ENCODE measurements at regions not wholly inside any gene's neighbourhood (a gene's known extent, or its start where the extent isn't known, plus 50 kb on each side); places are given as distances from the start of the nearest gene placed in this dataset.
"Not testable (repeated sequence)": the region's sequence is repeated elsewhere in the genome, so short reads cannot be mapped to it uniquely, and the experiment has no call there.

GRCh38 chr2:90105142-90105541, 1413.7 kb downstream of the RPIA start:
- TF ChIP-seq EP300 (IDR thresholded peaks at IDR 0.05) = not testable (repeated sequence)
- TF ChIP-seq, protein P1, sequence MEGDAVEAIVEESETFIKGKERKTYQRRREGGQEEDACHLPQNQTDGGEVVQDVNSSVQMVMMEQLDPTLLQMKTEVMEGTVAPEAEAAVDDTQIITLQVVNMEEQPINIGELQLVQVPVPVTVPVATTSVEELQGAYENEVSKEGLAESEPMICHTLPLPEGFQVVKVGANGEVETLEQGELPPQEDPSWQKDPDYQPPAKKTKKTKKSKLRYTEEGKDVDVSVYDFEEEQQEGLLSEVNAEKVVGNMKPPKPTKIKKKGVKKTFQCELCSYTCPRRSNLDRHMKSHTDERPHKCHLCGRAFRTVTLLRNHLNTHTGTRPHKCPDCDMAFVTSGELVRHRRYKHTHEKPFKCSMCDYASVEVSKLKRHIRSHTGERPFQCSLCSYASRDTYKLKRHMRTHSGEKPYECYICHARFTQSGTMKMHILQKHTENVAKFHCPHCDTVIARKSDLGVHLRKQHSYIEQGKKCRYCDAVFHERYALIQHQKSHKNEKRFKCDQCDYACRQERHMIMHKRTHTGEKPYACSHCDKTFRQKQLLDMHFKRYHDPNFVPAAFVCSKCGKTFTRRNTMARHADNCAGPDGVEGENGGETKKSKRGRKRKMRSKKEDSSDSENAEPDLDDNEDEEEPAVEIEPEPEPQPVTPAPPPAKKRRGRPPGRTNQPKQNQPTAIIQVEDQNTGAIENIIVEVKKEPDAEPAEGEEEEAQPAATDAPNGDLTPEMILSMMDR (IDR thresholded peaks at IDR 0.05) = not testable (repeated sequence)

Measured in tibial nerve (tissue), 4 donors.